HCEC 1CT (cell line): ENCODE measurements at regions not wholly inside any gene's neighbourhood (a gene's known extent, or its start where the extent isn't known, plus 50 kb on each side); places are given as distances from the start of the nearest gene placed in this dataset.

Experiments used
- DNase-seq: peaks from one replicate; pipeline ENCODE4 v3.0.0-alpha.2; 2017

DNA sequence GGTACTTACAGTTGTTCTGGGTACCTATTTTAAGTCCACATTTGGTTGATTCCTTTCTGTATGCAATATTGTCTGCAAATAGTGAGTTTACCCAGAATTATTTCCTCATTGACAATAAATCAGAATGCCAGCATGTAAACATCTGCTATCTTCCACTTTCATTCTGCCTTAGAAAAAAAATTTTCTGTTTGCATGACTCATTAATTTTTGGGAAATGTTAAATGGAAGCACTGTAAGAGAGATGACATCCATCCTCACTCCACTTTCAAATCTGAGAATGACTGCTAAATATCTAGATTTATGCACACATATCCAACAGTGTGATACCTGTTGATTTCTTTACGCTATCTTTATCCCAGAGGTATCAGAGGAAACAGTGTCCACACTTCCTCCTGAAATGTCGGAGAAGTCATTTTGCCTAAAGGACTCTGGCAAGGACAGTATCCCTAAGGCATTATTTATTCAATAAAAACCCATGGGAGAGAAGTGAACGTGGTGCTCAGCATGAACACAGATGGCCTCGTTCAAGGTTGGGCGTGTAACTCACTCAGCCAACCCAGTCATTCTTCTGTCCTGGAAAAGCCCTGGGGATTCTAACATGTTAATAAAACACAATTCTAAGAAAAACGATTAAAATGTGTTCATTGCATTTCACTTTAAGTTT lies 780.9 kb downstream of the QKI start:
- no peak for DNase-seq

DNA sequence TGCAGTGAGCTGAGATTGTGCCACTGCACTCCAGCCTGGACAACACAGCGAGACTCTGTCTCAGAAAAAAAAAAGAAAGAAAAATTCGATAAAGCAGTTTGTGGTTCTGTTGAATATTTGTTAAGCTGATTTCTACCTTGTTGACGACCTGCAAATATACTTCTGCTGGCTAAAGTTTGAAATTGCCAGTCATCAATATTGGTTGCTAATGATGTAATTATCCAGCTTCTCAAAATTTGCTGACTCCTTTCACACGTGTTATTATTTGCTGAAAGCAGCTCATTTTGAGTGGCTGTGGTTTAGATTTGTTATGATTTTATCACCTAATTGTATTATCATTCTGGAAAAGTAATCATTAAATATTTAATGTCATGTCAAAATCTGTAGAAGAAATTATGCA lies 774.3 kb downstream of the QKI start:
- no peak for DNase-seq

GRCh38 chr6:164185471-164185871 lies 771.0 kb downstream of the QKI start:
- no peak for DNase-seq

GRCh38 chr6:164184410-164184809 lies 769.9 kb downstream of the QKI start:
- DNase-seq: no peak

DNA sequence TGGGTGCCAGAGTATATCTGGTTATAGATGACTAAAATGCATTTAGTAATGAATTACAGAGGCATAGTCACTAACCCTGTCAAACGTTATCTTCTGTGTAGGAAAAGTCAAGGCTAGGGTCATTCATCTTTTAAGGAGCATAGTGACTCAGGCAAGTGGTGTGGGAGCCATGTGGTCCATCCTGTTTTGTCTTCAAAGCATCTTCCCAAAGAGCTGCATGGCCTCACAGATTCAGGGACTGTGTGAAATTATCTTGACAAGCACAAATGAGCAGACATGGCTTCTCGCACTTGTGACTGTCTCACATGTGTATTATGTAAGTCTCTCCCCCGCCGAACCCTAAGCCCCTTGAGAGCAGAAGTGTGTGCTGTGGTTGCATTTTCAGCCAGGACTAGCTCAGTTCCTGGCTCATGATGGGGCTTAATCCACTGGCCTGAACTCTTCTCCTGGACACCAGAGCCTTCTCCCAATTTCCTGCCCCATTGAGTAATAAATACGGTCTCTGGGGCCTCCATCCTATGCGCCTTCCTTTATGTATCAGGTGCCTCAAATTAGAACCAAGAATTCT lies 769.1 kb downstream of the QKI start:
- DNase-seq: no peak

GRCh38 chr6:164178679-164179332 lies 764.3 kb downstream of the QKI start:
- no peak for DNase-seq

- DNase-seq: no peak
Measured at GRCh38 chr6:164169355-164169754, 754.8 kb downstream of the QKI start.

- DNase-seq: no peak
Measured at GRCh38 chr6:164168595-164168994, 754.1 kb downstream of the QKI start.

DNA sequence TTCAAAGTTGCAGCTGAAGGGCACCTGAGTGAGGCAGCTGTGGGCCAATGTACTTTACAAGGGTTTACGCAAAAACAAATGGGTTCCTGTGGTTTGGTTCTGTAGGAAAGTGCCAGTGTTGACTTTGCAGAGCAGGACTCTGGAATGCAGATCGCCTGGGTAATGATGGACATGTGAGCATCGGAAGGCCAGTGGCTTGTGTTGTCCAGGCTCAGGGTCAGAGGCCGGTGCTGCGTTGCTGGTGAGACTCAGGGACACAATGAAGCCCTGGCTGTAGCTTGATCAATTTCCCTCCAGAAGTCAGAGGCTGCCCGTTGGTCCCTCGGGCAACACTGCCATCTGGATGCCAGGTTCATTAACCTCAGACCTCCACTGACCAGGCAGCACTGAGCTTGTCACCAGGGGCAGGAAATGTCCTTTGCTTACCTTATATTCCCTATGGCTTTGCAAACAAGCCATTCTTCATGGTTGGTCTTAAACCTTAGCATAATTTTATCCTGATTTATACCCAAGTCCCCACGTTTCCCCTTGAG lies 753.4 kb downstream of the QKI start:
- DNase-seq: no peak

GRCh38 chr6:164166996-164167395 lies 752.5 kb downstream of the QKI start:
- no peak for DNase-seq

GRCh38 chr6:164166515-164166914 lies 752.0 kb downstream of the QKI start:
- no peak for DNase-seq

DNA sequence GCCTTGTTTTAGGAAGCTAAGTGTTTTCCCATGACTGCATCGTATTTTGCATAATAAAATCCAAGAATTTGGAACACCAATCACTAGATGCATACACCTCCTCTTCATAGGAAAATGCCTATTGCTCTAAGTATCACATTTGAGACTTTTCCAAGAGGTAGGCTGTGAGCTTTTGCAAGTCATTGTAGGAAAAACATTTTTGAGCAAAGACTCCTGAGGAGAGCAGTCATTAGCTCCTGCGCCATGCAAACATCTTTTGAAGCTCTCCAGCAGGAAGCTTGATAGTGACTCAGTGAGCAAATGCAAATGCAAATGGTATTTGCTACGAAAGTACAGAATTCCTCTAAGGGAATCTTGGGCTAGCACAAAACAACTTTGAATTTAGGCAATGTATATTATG lies 750.4 kb downstream of the QKI start:
- no peak for DNase-seq

GRCh38 chr6:164163239-164163638 lies 748.7 kb downstream of the QKI start:
- DNase-seq: no peak

DNA sequence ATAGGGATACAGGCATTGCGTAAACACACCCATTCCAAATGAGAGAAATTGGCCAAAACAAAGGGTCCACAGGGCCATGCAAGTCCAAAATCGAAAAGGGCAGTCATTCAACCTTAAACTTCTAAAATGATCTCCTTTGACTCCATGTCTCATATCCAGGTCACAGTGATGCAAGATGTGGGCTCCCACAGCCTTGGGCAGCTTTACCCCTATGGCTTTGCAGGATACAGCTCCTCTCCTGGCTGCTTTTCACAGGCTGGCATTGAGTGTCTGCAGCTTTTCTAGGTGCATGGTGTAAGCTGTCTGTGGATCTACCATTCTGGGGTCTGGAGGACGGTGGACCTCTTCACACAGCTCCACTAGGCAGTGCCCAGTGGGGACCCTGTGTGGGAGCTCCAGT lies 744.5 kb downstream of the QKI start:
- DNase-seq: no peak

DNA sequence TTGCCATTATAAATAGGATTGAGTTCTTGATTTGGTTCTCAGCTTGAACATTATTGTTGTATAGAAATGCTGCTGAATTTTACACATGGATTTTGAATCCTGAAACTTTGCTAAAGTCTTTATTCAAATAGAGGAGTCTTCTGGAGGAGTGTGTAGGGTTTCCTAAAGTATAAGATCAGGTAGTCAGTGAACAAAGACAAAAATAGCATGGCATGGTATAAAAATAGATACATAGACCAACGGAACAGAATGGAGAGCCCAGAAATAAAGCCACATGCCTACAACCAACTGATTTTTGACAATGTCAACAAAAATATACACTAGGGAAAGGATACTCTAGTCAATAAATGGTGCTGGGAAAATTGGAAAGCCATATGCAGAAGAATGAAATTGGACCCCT lies 740.1 kb downstream of the QKI start:
- no peak for DNase-seq

DNA sequence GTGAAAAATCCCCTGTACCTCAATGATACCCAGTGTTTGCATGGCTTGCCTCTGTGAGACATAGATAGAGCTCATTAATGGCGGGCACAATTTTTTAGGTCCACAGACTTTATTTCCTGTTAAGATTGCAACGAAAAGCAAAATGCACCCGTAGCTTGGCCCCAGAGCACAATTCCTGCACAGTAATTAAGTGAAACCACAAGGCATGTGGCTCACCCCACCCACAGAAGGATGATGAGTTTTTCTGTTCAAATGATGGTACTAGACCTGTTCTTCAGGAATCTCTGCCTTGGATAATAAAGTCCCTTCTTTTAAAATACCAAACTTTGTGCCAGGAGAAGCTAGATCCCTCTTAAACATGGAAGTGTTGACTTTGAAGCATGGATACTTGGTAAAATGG lies 738.1 kb downstream of the QKI start:
- DNase-seq: no peak

- DNase-seq: no peak
Measured at GRCh38 chr6:164151161-164152120, 736.9 kb downstream of the QKI start.

GRCh38 chr6:164150232-164150631 lies 735.7 kb downstream of the QKI start:
- DNase-seq: no peak

DNA sequence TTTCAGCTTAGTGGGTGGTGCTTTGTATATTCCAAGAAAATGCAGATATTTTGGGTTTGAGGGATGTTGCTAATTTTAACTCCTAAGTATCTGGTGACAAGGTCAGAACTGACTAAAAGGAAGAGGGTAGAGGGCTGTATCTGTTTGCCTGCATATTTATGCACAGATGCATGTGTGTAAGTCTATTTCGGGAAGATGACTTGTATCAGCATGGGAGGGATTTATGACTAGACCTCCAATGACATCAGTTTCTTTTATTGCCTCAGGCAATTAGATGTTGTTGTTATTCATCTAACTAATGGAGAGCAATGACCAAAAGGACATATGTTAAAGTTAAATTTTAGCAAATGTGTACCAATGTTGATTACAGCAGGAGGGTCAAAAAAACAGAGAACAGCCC lies 734.3 kb downstream of the QKI start:
- no peak for DNase-seq

- DNase-seq: no peak
Measured at GRCh38 chr6:164144316-164144715, 729.8 kb downstream of the QKI start.

DNA sequence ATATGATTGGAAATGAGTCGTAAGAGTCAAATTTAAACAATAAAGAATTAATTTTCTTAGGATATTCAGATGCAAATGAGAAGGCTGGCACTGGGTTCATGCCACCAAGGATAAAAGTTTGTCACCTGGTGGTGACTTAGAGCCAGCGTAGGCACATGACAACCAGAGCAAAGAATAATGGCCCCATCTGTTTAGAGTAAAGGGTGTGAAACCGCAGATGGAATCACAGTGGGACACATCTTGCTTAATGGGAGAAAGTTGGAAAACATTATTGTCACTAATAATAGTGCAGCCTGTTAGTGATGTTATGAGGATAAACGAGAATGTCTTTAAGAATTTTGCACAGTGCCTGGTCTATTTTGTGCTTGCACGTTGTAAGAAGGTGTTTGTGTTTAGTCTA lies 727.8 kb downstream of the QKI start:
- DNase-seq: no peak

GRCh38 chr6:164135511-164136132 lies 721.1 kb downstream of the QKI start:
- DNase-seq: no peak

DNA sequence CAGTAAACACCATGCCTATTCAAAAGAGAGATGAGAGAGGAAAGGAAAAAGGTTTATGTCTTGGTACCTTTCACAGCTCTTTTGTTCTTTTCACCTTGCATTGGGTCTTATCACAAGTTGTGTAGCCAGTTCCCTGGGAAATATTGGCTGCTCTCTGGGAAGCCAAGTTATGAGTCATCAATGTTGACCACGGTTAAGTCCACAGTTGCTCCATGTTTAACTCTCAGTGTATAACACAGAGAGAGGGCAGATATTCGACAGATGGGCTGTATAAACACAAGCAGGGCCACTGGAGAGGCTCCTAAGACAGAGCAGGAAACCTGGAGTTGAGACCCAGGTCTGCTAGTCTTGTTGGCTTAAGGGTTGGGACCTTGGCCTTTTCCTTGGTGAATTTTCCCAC lies 718.6 kb downstream of the QKI start:
- DNase-seq: no peak
